ENCODE measurements at regions not wholly inside any gene's neighbourhood (a gene's known extent, or its start where the extent isn't known, plus 50 kb on each side); places are given as distances from the start of the nearest gene placed in this dataset.

- TF ChIP-seq CTCF (IDR thresholded peaks at IDR 0.05 in 8 of 11, conservative IDR thresholded peaks at IDR 0.05 in 3 of 11): no peak
- TF ChIP-seq POLR2A (IDR thresholded peaks at IDR 0.05): no peak
- no peak for TF ChIP-seq POLR2AphosphoS5 (IDR thresholded peaks at IDR 0.05)
Measured at GRCh38 chr1:24981631-24982005, 51.5 kb upstream of the RUNX3 start.

Data from spleen (tissue), 7 donors.